Lower lobe of right lung (tissue), 2 donors: ENCODE measurements at regions not wholly inside any gene's neighbourhood (a gene's known extent, or its start where the extent isn't known, plus 50 kb on each side); places are given as distances from the start of the nearest gene placed in this dataset.

Experiments
- ATAC-seq, 2 donors: fragments of 200-7000 bp; cut with Tn5 transposase; one replicate each; pipeline ENCODE4 v1.9.1; 2020 to 2022; ENCODE audit warnings: mild to moderate bottlenecking in 2 of 2, moderate library complexity in 2 of 2
- DNase-seq: peaks from one replicate; pipeline ENCODE4 v3.0.0-alpha.2; 2020
- H3K27ac ChIP-seq: fragments of 200-600 bp; one replicate; pipeline ENCODE4 v1.8.0; 2022
- H3K27me3 ChIP-seq: fragments of 200-600 bp; one replicate; pipeline ENCODE4 v1.8.0; 2022; ENCODE audit warnings: low read depth
- H3K36me3 ChIP-seq: fragments of 200-600 bp; one replicate; pipeline ENCODE4 v1.8.0; 2022; ENCODE audit warnings: mild to moderate bottlenecking
- H3K4me1 ChIP-seq: fragments of 200-600 bp; one replicate; pipeline ENCODE4 v1.8.0; 2022
- H3K4me3 ChIP-seq: fragments of 200-600 bp; one replicate; pipeline ENCODE4 v1.8.0; 2022; ENCODE audit warnings: mild to moderate bottlenecking
- H3K9me3 ChIP-seq: fragments of 200-600 bp; one replicate; pipeline ENCODE4 v1.8.0; 2022
- CTCF ChIP-seq: fragments of 200-600 bp; IDR thresholded peaks from one replicate; pipeline ENCODE4 v1.8.0; 2022; ENCODE audit warnings: antibody characterized with exemption, mild to moderate bottlenecking
- intact Hi-C: fragments of 100-400 bp; cut with DNase I; formaldehyde crosslinking; loops from one replicate; pipeline ENCODE4 v1.11.0; 2022
- donor health status: DM: no; HTN: yes; CAD: no; lungs with severe emphysema.

DNA sequence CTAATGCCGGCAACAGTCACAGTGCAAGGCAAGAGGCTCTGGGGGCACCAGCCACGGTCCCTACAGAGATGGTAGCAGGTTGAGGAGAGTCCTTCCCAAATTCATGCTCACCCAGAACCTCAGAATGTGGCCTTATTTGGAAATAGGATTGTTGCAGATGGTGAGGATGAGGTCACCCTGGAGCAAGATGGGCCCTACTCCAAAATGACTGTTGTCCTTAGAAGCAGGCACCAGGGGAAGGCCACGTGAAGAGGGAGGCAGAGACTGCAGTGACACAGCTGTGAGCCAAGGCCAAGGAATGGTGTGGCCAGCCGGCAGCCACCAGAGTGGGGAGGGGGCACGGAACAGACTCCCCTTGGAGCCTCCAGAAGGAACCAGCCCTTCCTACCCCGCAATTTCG lies 70.8 kb upstream of the CLDN14 start:
- intact Hi-C loops = no loop called here
- Histone ChIP-seq H3K27ac (no peak overlapping the region), H3K9me3 (no peaks in the 10 kb centered on the region), H3K4me1 (peaks cover 5% of the 10 kb centered on the region), H3K36me3 (no peaks in the 10 kb centered on the region), H3K4me3 (no peak overlapping the region), H3K27me3 (peaks cover 3% of the 10 kb centered on the region)
- TF ChIP-seq CTCF = no peak
- ATAC-seq (no peak), DNase-seq (no peak)

DNA sequence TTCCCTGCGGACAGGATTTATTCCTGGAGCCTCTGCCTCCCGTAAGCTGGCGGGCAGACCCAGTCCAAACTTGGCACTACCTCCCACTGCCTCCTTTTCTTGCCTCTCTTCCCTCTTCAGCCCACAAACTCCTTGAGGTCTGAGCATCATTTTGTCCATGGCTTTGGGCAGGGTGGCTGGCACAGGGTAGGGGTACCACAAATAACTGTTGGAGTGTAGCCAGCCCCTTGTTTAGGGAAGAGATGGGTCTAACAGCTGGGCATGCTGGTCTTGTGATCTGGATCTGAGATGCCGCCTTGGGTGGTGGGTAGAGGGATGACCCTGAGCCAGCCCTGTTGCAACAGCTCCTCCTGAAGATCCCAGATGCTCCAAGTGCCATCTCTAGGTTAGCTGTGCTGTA lies 71.4 kb upstream of the CLDN14 start:
- Histone ChIP-seq H3K9me3 (no peaks in the 10 kb centered on the region), H3K27me3 (peaks cover 3% of the 10 kb centered on the region), H3K27ac (no peak overlapping the region), H3K4me1 (peaks cover 5% of the 10 kb centered on the region), H3K36me3 (no peaks in the 10 kb centered on the region), H3K4me3 (no peak overlapping the region)
- DNase-seq (no peak), ATAC-seq (no peak)
- no peak for TF ChIP-seq CTCF
- intact Hi-C loops = no loop called here

DNA sequence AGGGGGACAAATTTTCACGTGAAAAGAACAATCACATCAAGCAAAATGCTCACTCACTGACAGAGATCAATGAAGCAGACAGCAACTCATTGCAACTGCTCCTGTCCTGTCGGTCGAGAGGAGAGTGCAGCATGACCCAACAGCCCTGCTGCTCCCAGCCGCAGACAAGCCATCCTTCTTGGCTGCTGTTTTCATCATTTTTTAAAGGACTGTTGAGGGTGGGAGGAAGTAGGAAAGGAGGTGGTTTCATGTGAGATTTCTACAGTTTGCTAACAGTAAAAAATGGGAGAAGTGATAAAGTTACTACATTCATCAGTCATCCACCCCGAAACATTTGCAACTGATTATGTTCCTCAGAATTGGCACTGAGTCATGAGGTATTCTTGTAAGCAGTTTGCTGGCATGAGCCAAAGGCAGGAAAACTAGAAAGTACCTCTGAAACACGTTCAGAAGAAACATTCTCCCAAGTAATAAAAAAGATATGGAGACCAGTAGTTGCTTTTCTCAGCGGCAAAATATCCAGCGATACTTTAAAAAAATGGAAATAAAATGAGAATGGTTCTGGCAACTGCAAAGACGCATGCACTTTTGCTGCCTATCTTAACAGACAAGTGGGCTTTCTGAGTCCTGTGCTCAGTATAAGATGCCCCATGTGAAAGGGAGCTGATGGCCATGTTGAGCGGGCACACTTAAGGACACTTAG lies 72.0 kb upstream of the CLDN14 start:
- no peaks in the 10 kb centered on the region for H3K9me3 ChIP-seq
- no peak for DNase-seq
- no peak for ATAC-seq
- H3K4me1 ChIP-seq = peaks cover 5% of the 10 kb centered on the region
- no peak for TF ChIP-seq CTCF
- intact Hi-C loops = no loop called here
- no peak overlapping the region for H3K27ac ChIP-seq
- H3K36me3 ChIP-seq = no peaks in the 10 kb centered on the region
- peaks cover 3% of the 10 kb centered on the region for H3K27me3 ChIP-seq
- no peak overlapping the region for H3K4me3 ChIP-seq

DNA sequence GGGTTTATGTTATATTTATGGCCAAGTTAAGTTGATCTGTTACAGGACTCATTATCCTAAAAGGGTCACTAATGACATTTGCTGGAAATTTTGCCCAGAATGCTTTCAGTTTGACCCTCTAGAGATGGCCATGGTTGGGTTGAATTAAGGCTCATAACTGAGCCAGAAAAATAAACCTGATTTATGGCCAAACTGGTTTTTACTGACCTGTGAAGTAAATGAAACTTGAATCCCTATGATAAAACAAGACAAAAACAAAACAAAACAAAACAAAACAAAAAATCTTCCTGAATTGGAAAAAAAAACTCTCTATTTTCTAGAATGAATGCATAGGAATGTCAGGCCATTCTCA lies 72.5 kb upstream of the CLDN14 start:
- no peaks in the 10 kb centered on the region for H3K36me3 ChIP-seq
- no peaks in the 10 kb centered on the region for H3K9me3 ChIP-seq
- H3K4me3 ChIP-seq = no peak overlapping the region
- intact Hi-C loops = no loop called here
- H3K27ac ChIP-seq = no peak overlapping the region
- no peak for TF ChIP-seq CTCF
- H3K27me3 ChIP-seq = peaks cover 3% of the 10 kb centered on the region
- DNase-seq (no peak), ATAC-seq (no peak)
- H3K4me1 ChIP-seq = peaks cover 5% of the 10 kb centered on the region

DNA sequence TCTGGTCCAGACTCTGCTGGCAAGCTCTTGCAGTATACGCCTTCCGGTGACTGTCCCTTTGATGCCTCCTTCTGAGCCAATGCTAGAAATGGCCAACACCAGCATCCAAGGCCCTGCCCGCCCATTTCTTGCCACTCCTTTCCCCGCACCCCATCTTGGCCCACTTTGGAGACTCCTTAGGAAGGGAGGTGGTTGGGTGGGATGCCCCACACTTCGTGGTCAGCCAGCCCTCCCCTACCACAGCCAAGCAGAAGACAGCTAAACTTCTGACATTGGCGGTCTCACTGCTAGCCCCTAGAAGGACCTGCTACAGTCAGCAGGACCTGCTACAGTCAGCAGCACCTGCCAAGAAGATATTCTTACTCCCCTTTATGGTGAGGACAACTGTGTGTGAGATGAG lies 73.5 kb upstream of the CLDN14 start:
- DNase-seq = no peak
- TF ChIP-seq CTCF = no peak
- intact Hi-C loops = no loop called here

More for the DNA sequence above, 73.5 kb upstream of the CLDN14 start:
- Histone ChIP-seq H3K4me3 (no peak overlapping the region), H3K27me3 (peaks cover 3% of the 10 kb centered on the region), H3K4me1 (peaks cover 5% of the 10 kb centered on the region), H3K27ac (no peak overlapping the region), H3K9me3 (no peaks in the 10 kb centered on the region), H3K36me3 (no peaks in the 10 kb centered on the region)
- ATAC-seq = no peak
